ENCODE measurements at regions not wholly inside any gene's neighbourhood (a gene's known extent, or its start where the extent isn't known, plus 50 kb on each side); places are given as distances from the start of the nearest gene placed in this dataset.
A peak's percentile ranks its signal among the peaks of the same experiment; 100 is the strongest.
"Not testable (repeated sequence)": the region's sequence is repeated elsewhere in the genome, so short reads cannot be mapped to it uniquely, and the experiment has no call there.

GRCh38 chr2:136327162-136327852, 209.4 kb upstream of the CXCR4 start:
- DNase-seq (ENCODE audit: low read depth in 2 of 2), result peak; percentile 22 to 48

GRCh38 chr2:136325844-136326331, 207.9 kb upstream of the CXCR4 start:
- no peak for DNase-seq (ENCODE audit: low read depth in 2 of 2)

- no peak for DNase-seq (ENCODE audit: low read depth in 2 of 2)
Measured at GRCh38 chr2:136324966-136325365, 207.0 kb upstream of the CXCR4 start.

GRCh38 chr2:136323935-136324334, 206.0 kb upstream of the CXCR4 start:
- DNase-seq (ENCODE audit: low read depth in 2 of 2), result no peak

GRCh38 chr2:136323195-136323594, 205.2 kb upstream of the CXCR4 start:
- no peak for DNase-seq (ENCODE audit: low read depth in 2 of 2)

GRCh38 chr2:136322428-136322827, 204.5 kb upstream of the CXCR4 start:
- no peak for DNase-seq (ENCODE audit: low read depth in 2 of 2)

GRCh38 chr2:136319651-136320050, 201.7 kb upstream of the CXCR4 start:
- no peak for DNase-seq (ENCODE audit: low read depth in 2 of 2)

GRCh38 chr2:136319237-136319636, 201.3 kb upstream of the CXCR4 start:
- DNase-seq (ENCODE audit: low read depth in 2 of 2), result no peak

GRCh38 chr2:136314240-136314639, 196.3 kb upstream of the CXCR4 start:
- no peak for DNase-seq (ENCODE audit: low read depth in 2 of 2)

- DNase-seq (ENCODE audit: low read depth in 2 of 2), result not testable (repeated sequence)
Measured at GRCh38 chr2:136312568-136312967, 194.6 kb upstream of the CXCR4 start.

GRCh38 chr2:136310797-136311603, 193.1 kb upstream of the CXCR4 start:
- no peak for DNase-seq (ENCODE audit: low read depth in 2 of 2)

GRCh38 chr2:136310005-136310495, 192.1 kb upstream of the CXCR4 start:
- no peak for DNase-seq (ENCODE audit: low read depth in 2 of 2)

GRCh38 chr2:136308611-136309010, 190.7 kb upstream of the CXCR4 start:
- no peak for DNase-seq (ENCODE audit: low read depth in 2 of 2)

- no peak for DNase-seq (ENCODE audit: low read depth in 2 of 2)
Measured at GRCh38 chr2:136306836-136307235, 188.9 kb upstream of the CXCR4 start.

GRCh38 chr2:136305517-136306192, 187.7 kb upstream of the CXCR4 start:
- DNase-seq (ENCODE audit: low read depth in 2 of 2), result peak; percentile 23 to 41

- no peak for DNase-seq (ENCODE audit: low read depth in 2 of 2)
Measured at GRCh38 chr2:136301006-136301405, 183.1 kb upstream of the CXCR4 start.

GRCh38 chr2:136298631-136299030, 180.7 kb upstream of the CXCR4 start:
- no peak for DNase-seq (ENCODE audit: low read depth in 2 of 2)

GRCh38 chr2:136297994-136298393, 180.0 kb upstream of the CXCR4 start:
- DNase-seq (ENCODE audit: low read depth in 2 of 2), result no peak

GRCh38 chr2:136297312-136297711, 179.4 kb upstream of the CXCR4 start:
- DNase-seq (ENCODE audit: low read depth in 2 of 2), result no peak

- no peak for DNase-seq (ENCODE audit: low read depth in 2 of 2)
Measured at GRCh38 chr2:136295168-136295567, 177.2 kb upstream of the CXCR4 start.

- no peak for DNase-seq (ENCODE audit: low read depth in 2 of 2)
Measured at GRCh38 chr2:136291871-136292270, 173.9 kb upstream of the CXCR4 start.

- no peak for DNase-seq (ENCODE audit: low read depth in 2 of 2)
Measured at GRCh38 chr2:136290326-136290725, 172.4 kb upstream of the CXCR4 start.

All from stimulated activated CD4-positive, alpha-beta T cell treated with anti-CD3 and anti-CD28 coated beads, Interleukin-1b, Interleukin-23, amount 100 ng/mL, for 4 hours (primary cell).